Prostate gland (tissue), 2 donors: ENCODE measurements at regions not wholly inside any gene's neighbourhood (a gene's known extent, or its start where the extent isn't known, plus 50 kb on each side); places are given as distances from the start of the nearest gene placed in this dataset.

Source experiments
- DNase-seq: peaks from one replicate; pipeline ENCODE4 v3.0.0-alpha.2; 2019; ENCODE audit warnings: low spot score
- H3K27ac ChIP-seq, 2 donors: fragments of 200-600 bp; sonication (generic); 2 replicates each; pipeline ENCODE4 v1.5.1; 2017 to 2019
- H3K27me3 ChIP-seq: fragments of 200-600 bp; sonication (generic); replicated peaks from 2 replicates; pipeline ENCODE4 v1.5.1; 2019; ENCODE audit not compliant: insufficient read depth
- H3K36me3 ChIP-seq, 2 donors: fragments of 200-600 bp; sonication (generic); 1 replicate in 1 of 2; 2 replicates in 1 of 2; pipeline versions ENCODE4 v1.5.1 to v1.8.1; 2017 to 2019
- H3K4me1 ChIP-seq: fragments of 200-600 bp; sonication (generic); replicated peaks from 2 replicates; pipeline ENCODE4 v1.5.1; 2019
- H3K4me3 ChIP-seq, 2 donors: fragments of 200-600 bp; sonication (generic); 2 replicates each; pipeline ENCODE4 v1.5.1; 2017 to 2019
- H3K9me3 ChIP-seq: fragments of 200-600 bp; sonication (generic); 2 replicates; pipeline ENCODE4 v1.5.1; 2017
- POLR2A ChIP-seq: fragments of 450-650 bp; IDR thresholded peaks from one replicate; pipeline ENCODE4 v1.6.1; 2016; ENCODE audit warnings: antibody characterized with exemption, mild to moderate bottlenecking
- POLR2AphosphoS5 ChIP-seq: sonication (generic); formaldehyde crosslinking; IDR thresholded peaks from one replicate; pipeline ENCODE4 v1.6.1; 2017; ENCODE audit warnings: antibody characterized with exemption
- WGBS: methylation state at CpG from one replicate; pipeline ENCODE4 v1.1.5; 2018; 5-methylcytosine and 5-hydroxymethylcytosine counted together
- intact Hi-C: fragments of 100-400 bp; cut with DNase I; formaldehyde crosslinking; loops from one replicate; pipeline ENCODE4 v1.14.2; 2022
- TF ChIP-seq, protein P1 (sequence below), 4 experiments: fragments of 200-600 bp in 2 of 4; fragments of 450-650 bp in 2 of 4; sonication (generic) in 2 of 4; IDR thresholded peaks; 1 replicate in 3 of 4; 2 replicates in 1 of 4; pipeline ENCODE4 v1.5.1; 2016 to 2019; ENCODE audit warnings: antibody characterized with exemption in 4 of 4, mild to moderate bottlenecking in 2 of 4, moderate library complexity in 2 of 4

DNA sequence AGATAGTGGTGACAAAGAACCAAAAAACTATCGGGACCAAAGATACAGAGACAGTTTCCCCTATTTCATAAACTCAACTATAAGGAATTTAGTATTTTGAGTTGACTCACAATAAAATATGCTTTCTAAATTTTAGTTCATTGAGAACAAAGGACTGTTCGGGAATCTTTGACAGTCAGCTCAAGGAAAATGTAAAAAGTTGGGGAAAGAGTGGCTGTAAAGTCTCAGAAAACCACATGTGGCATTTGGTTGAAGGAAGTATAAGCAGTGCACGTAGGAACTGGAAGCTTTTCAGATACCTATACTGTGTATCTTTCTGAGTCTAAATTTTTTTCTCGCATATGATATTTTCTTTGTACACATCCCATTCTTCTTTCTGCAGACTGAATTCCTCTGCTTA is 688.9 kb downstream of the KCNA4 start:
- Histone ChIP-seq H3K36me3 (no peaks in the 10 kb centered on the region), H3K9me3 (no peaks in the 10 kb centered on the region), H3K4me1 (no peaks in the 10 kb centered on the region), H3K4me3 (no peak overlapping the region), H3K27ac (no peak overlapping the region), H3K27me3 (no peaks in the 10 kb centered on the region)
- TF ChIP-seq POLR2A = no peak
- TF ChIP-seq, protein P1, sequence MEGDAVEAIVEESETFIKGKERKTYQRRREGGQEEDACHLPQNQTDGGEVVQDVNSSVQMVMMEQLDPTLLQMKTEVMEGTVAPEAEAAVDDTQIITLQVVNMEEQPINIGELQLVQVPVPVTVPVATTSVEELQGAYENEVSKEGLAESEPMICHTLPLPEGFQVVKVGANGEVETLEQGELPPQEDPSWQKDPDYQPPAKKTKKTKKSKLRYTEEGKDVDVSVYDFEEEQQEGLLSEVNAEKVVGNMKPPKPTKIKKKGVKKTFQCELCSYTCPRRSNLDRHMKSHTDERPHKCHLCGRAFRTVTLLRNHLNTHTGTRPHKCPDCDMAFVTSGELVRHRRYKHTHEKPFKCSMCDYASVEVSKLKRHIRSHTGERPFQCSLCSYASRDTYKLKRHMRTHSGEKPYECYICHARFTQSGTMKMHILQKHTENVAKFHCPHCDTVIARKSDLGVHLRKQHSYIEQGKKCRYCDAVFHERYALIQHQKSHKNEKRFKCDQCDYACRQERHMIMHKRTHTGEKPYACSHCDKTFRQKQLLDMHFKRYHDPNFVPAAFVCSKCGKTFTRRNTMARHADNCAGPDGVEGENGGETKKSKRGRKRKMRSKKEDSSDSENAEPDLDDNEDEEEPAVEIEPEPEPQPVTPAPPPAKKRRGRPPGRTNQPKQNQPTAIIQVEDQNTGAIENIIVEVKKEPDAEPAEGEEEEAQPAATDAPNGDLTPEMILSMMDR (IDR thresholded peaks at IDR 0.05) = no peak
- TF ChIP-seq POLR2AphosphoS5 = no peak
- DNase-seq = no peak
- intact Hi-C loops = no loop called here
- 88% methylated on average over 4 of the region's 4 CpGs for WGBS

DNA sequence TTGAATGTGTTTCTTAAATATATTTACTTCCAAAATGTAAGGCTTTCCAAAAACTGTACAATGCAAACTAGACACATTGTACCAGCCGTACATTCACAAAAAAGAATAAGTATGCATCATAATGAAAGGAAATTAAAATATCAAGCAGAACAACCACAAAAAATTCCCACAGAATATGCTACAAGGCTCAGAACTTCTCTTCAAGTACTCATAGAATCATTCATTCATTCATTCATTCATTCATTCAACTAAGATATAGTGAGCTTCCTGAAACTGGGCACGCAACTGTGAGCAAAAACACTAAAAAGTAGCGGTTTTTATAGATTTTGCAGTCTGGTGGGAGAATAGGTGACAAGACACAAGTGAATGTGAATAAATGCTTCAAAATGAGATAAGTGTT is 690.1 kb downstream of the KCNA4 start:
- no peak overlapping the region for H3K27ac ChIP-seq
- TF ChIP-seq, protein P1 (IDR thresholded peaks at IDR 0.05) = no peak
- TF ChIP-seq POLR2A (no peak), POLR2AphosphoS5 (no peak)
- H3K36me3 ChIP-seq = no peaks in the 10 kb centered on the region
- no peak for DNase-seq
- no peak overlapping the region for H3K4me3 ChIP-seq
- WGBS = 93% methylated on average over 3 of the region's 3 CpGs
- intact Hi-C loops = no loop called here
- H3K27me3 ChIP-seq = no peaks in the 10 kb centered on the region
- H3K4me1 ChIP-seq = no peaks in the 10 kb centered on the region
- no peaks in the 10 kb centered on the region for H3K9me3 ChIP-seq

DNA sequence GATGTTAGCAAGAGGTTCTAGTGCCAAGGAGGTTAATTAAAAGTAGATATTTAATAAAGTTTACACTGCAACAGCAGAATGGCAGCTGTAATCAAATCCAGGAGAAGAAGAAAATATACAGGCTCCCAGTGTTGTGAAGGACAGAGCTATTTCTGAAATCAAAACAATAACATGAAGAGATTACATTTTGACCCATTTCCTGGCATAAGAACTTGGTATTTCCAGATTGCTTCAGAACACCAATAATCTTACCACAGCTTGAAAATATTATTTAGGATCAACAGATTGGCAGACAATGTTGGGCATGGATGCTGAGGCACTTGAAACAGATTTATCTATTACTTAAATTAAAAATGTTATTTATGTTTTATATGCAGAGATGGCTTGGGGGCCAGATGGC is 692.5 kb downstream of the KCNA4 start:
- Histone ChIP-seq H3K36me3 (no peaks in the 10 kb centered on the region), H3K4me1 (no peaks in the 10 kb centered on the region), H3K4me3 (no peak overlapping the region), H3K9me3 (no peaks in the 10 kb centered on the region), H3K27ac (no peak overlapping the region), H3K27me3 (no peaks in the 10 kb centered on the region)
- TF ChIP-seq, protein P1 (IDR thresholded peaks at IDR 0.05) = no peak
- TF ChIP-seq POLR2A = no peak
- no peak for TF ChIP-seq POLR2AphosphoS5
- DNase-seq = no peak
- intact Hi-C loops = no loop called here

DNA sequence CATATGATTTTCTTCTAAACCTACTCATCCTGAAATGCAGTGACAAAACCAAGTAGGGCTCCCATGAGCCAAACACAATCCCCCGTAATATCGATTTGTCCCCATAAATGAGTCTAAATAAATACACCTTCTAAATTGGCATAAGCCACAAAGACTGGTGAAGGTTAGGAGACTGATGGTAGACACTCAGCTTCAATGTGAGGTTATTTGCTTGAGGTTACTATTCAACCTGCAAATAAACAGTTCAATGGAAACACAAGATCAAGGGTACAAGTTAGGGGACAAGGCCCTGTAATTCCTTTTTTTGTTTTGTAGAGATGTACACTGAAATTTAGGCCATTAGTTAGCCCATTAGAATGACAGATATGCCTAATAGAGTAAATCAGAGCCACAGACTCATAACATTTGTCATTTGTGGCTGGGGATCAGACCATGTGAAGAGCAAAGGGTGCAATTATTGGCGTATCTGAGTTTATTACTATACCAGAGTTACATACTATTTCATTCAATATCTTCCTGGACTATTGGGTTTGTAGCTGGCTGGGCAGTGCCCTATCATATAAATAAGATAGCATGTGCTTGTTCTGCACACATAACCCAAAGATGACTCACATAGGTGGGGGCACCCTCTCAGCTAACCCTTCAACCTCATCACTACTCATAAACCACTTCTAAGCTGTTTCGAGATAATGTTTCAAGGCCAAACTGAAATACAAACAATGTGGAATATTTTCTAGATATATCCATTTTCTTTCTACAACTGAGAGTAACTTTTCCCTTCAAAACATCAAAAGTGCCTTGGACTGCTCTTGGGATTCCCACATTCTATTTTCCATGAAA is 695.3 kb downstream of the KCNA4 start:
- Histone ChIP-seq H3K27ac (no peak overlapping the region), H3K36me3 (no peaks in the 10 kb centered on the region), H3K9me3 (no peaks in the 10 kb centered on the region), H3K4me3 (no peak overlapping the region), H3K27me3 (no peaks in the 10 kb centered on the region), H3K4me1 (no peaks in the 10 kb centered on the region)
- 88% methylated on average over 4 of the region's 4 CpGs for WGBS
- no peak for TF ChIP-seq POLR2AphosphoS5
- no peak for TF ChIP-seq POLR2A
- TF ChIP-seq, protein P1 (IDR thresholded peaks at IDR 0.05) = no peak
- DNase-seq = no peak
- intact Hi-C loops = no loop called here

DNA sequence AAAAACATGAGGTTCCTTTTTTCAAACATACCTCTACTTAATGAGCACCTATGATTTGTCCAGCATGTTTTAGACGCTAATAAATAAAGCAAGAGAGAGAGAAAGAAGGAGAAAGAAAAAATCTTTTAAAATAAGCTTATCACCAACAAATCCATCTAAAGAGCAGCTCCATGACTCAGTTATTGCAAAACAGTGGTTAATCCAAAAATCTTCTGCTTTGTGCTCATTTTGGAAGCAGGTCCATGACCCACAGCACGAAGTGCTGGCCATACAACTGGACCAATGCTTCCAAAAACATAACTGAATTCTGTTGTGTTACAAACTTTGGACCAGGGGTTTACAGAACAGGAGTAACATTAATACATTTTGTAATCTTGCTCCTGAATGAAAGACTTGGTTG is 696.6 kb downstream of the KCNA4 start:
- H3K4me1 ChIP-seq = no peaks in the 10 kb centered on the region
- no peak for TF ChIP-seq POLR2A
- TF ChIP-seq, protein P1 (IDR thresholded peaks at IDR 0.05) = no peak
- TF ChIP-seq POLR2AphosphoS5 = no peak
- intact Hi-C loops = no loop called here
- no peaks in the 10 kb centered on the region for H3K36me3 ChIP-seq
- no peaks in the 10 kb centered on the region for H3K27me3 ChIP-seq
- H3K9me3 ChIP-seq = no peaks in the 10 kb centered on the region
- no peak overlapping the region for H3K4me3 ChIP-seq
- WGBS = 82% methylated on average over 2 of the region's 2 CpGs
- H3K27ac ChIP-seq = no peak overlapping the region
- DNase-seq = no peak
